SK-N-SH (cell line): ENCODE measurements at regions not wholly inside any gene's neighbourhood (a gene's known extent, or its start where the extent isn't known, plus 50 kb on each side); places are given as distances from the start of the nearest gene placed in this dataset.

Source experiments
- CTCF ChIA-PET: fragments of 300-600, 350-600 bp; formaldehyde crosslinking; extraction: SDS; loops from one replicate; lab custom pipeline; 2021; lab: Yijun Ruan, JAX
- POLR2A ChIA-PET: fragments of 350-600 bp; sonication (Branson Sonifier 250); formaldehyde crosslinking; extraction: SDS; loops from one replicate; lab custom pipeline; 2020; ENCODE audit warnings: antibody characterized with exemption, inconsistent platforms; lab: Yijun Ruan, JAX
- DNase-seq: peaks from one replicate; pipeline ENCODE4 v3.0.0; 2012
- H2AFZ ChIP-seq: fragments of 200-600 bp; sonication (generic); 2 replicates; pipeline ENCODE4 v1.8.1; 2016; ENCODE audit warnings: antibody characterized with exemption, mild to moderate bottlenecking, low read depth
- H3F3A ChIP-seq: fragments of 200-600 bp; sonication (generic); replicated peaks from 2 replicates; pipeline ENCODE3; 2016; ENCODE audit warnings: antibody characterized with exemption, mild to moderate bottlenecking; ENCODE audit not compliant: insufficient read depth
- H3K27ac ChIP-seq, 2 experiments: fragments of 200-500 bp in 1 of 2; fragments of 200-600 bp in 1 of 2; sonication (Bioruptor generic) in 1 of 2; sonication (generic), shearing (Covaris generic) in 1 of 2; 2 replicates each; pipeline versions ENCODE4 v1.5.1 to v1.6.1; 2014 to 2016; ENCODE audit warnings: low read depth in 2 of 2, inconsistent platforms in 1 of 2, low read length in 1 of 2, mild to moderate bottlenecking in 1 of 2, mixed read lengths in 1 of 2
- H3K27me3 ChIP-seq: fragments of 200-600 bp; sonication (generic), shearing (Covaris generic); 2 replicates; pipeline ENCODE4 v1.6.1; 2016; ENCODE audit warnings: mixed run types; ENCODE audit not compliant: insufficient read depth
- H3K36me3 ChIP-seq, 2 experiments: fragments of 200-500 bp in 1 of 2; fragments of 200-600 bp in 1 of 2; sonication (Bioruptor generic) in 1 of 2; sonication (generic) in 1 of 2; replicated peaks in 1 of 2; 2 replicates each; pipeline versions ENCODE3 to v1.5.1; 2014 to 2016; ENCODE audit warnings: low read length in 1 of 2, mild to moderate bottlenecking in 1 of 2; ENCODE audit not compliant: insufficient read depth in 2 of 2, control insufficient read depth in 1 of 2
- H3K4me1 ChIP-seq, 2 experiments: fragments of 200-500 bp in 1 of 2; fragments of 200-600 bp in 1 of 2; sonication (Bioruptor generic) in 1 of 2; sonication (generic), shearing (Covaris generic) in 1 of 2; 2 replicates each; pipeline versions ENCODE4 v1.5.1 to v1.6.1; 2014 to 2016; ENCODE audit warnings: low read depth in 1 of 2, low read length in 1 of 2, mixed run types in 1 of 2; ENCODE audit not compliant: insufficient read depth in 2 of 2, control insufficient read depth in 1 of 2
- H3K4me2 ChIP-seq: fragments of 200-600 bp; sonication (generic), shearing (Covaris generic); 2 replicates; pipeline ENCODE4 v1.6.1; 2017; ENCODE audit warnings: mixed run types
- H3K4me3 ChIP-seq, 2 experiments: fragments of 200-500 bp in 1 of 2; fragments of 200-600 bp in 1 of 2; sonication (Bioruptor generic) in 1 of 2; sonication (generic), shearing (Covaris generic) in 1 of 2; 2 replicates each; pipeline versions ENCODE4 v1.5.1 to v1.8.1; 2014 to 2016; ENCODE audit warnings: low read depth in 2 of 2, inconsistent platforms in 1 of 2, low read length in 1 of 2, mild to moderate bottlenecking in 1 of 2, mixed read lengths in 1 of 2, moderate library complexity in 1 of 2
- H3K79me2 ChIP-seq: fragments of 200-600 bp; sonication (generic); 2 replicates; pipeline ENCODE4 v1.8.1; 2017; ENCODE audit warnings: mild to moderate bottlenecking; ENCODE audit not compliant: insufficient read depth
- H3K9ac ChIP-seq: fragments of 200-600 bp; sonication (generic); 2 replicates; pipeline ENCODE4 v1.6.1; 2017; ENCODE audit warnings: mixed run types
- H3K9me2 ChIP-seq: fragments of 200-600 bp; sonication (generic); 2 replicates; pipeline ENCODE4 v1.6.1; 2017; ENCODE audit warnings: mixed run types
- H3K9me3 ChIP-seq: fragments of 200-600 bp; sonication (generic); 2 replicates; pipeline ENCODE4 v1.6.1; 2017; ENCODE audit warnings: mixed run types, mild to moderate bottlenecking, moderate library complexity
- H4K20me1 ChIP-seq: fragments of 200-600 bp; sonication (generic); 2 replicates; pipeline ENCODE4 v1.6.1; 2017; ENCODE audit warnings: mild to moderate bottlenecking, mixed run types; ENCODE audit not compliant: insufficient read depth
- CHD2 ChIP-seq: fragments of 150-350 bp; IDR thresholded peaks from 2 replicates; pipeline ENCODE4 v1.6.1; 2018; ENCODE audit warnings: low read length; ENCODE audit not compliant: partially characterized antibody
- ELF1 ChIP-seq: IDR thresholded peaks from 2 replicates; pipeline ENCODE4 v1.4.0; 2012
- FOSL2 ChIP-seq: IDR thresholded peaks from 2 replicates; pipeline ENCODE4 v1.4.0; 2012; ENCODE audit warnings: low read depth, mild to moderate bottlenecking, moderate library complexity, borderline replicate concordance
- FOXJ3 ChIP-seq: sonication (generic); formaldehyde crosslinking; IDR thresholded peaks from 2 replicates; pipeline ENCODE4 v1.5.1; 2020; ENCODE audit warnings: mild to moderate bottlenecking, missing genetic modification reagents
- GABPA ChIP-seq: IDR thresholded peaks from 2 replicates; pipeline ENCODE4 v1.4.0; 2012; ENCODE audit warnings: low read depth, mild to moderate bottlenecking
- IRF3 ChIP-seq: fragments of 150-350 bp; IDR thresholded peaks from 2 replicates; pipeline ENCODE4 v1.6.1; 2016; ENCODE audit warnings: mild to moderate bottlenecking, low read depth, low read length
- MAX ChIP-seq: IDR thresholded peaks from 2 replicates; pipeline ENCODE4 v1.4.0; 2012; ENCODE audit warnings: low read depth
- MEF2A ChIP-seq: IDR thresholded peaks from 2 replicates; pipeline ENCODE4 v1.4.0; 2012; ENCODE audit warnings: low read depth, borderline replicate concordance
- MXI1 ChIP-seq: IDR thresholded peaks from 2 replicates; pipeline ENCODE4 v1.6.1; 2012; ENCODE audit warnings: mild to moderate bottlenecking, low read depth, low read length, improper control_type of control experiment
- PBX3 ChIP-seq: IDR thresholded peaks from 2 replicates; pipeline ENCODE4; 2012
- SIN3A ChIP-seq: IDR thresholded peaks from 2 replicates; pipeline ENCODE4 v1.6.1; 2012; ENCODE audit warnings: low read depth, mild to moderate bottlenecking, low read length, moderate library complexity, borderline replicate concordance
- TAF1 ChIP-seq: IDR thresholded peaks from 2 replicates; pipeline ENCODE4 v1.6.1; 2012; ENCODE audit warnings: low read depth, mild to moderate bottlenecking, low read length, moderate library complexity, borderline replicate concordance
- TCF12 ChIP-seq: IDR thresholded peaks from 2 replicates; pipeline ENCODE4 v1.4.0; 2012
- ZBTB33 ChIP-seq: IDR thresholded peaks from 2 replicates; pipeline ENCODE4 v1.4.0; 2012; ENCODE audit warnings: low read depth, borderline replicate concordance
- WGBS: methylation state at CpG from one replicate; pipeline ENCODE4 v1.1.6; 2017; ENCODE audit warnings: low lambda C conversion rate; 5-methylcytosine and 5-hydroxymethylcytosine counted together
- TF ChIP-seq, protein P1 (sequence below): fragments of 200-600 bp; sonication (generic); IDR thresholded peaks from 2 replicates; pipeline ENCODE4 v1.6.1; 2017; ENCODE audit warnings: antibody characterized with exemption, mild to moderate bottlenecking, moderate library complexity

- Histone ChIP-seq H3K4me3 (no peak overlapping the region), H3K27me3 (no peaks in the 10 kb centered on the region), H2AFZ (no peak overlapping the region), H4K20me1 (no peaks in the 10 kb centered on the region), H3K4me1 (no peaks in the 10 kb centered on the region; a peak in 1 of 4 replicates), H3K27ac (no peak overlapping the region), H3K9ac (no peak overlapping the region), H3K9me2 (no peaks in the 10 kb centered on the region; the same call in 1 of the 2 replicates), H3K9me3 (peaks cover 9% of the 10 kb centered on the region), H3F3A (no peaks in the 10 kb centered on the region), H3K4me2 (no peak overlapping the region), H3K36me3 (no peaks in the 10 kb centered on the region), H3K79me2 (no peaks in the 10 kb centered on the region)
- no peak for DNase-seq
- 20% methylated on average over 1 of the region's 1 CpG for WGBS
- POLR2A ChIA-PET: no interaction called here
- CTCF ChIA-PET: no interaction called here
- TF ChIP-seq MEF2A (no peak), IRF3 (no peak), PBX3 (no peak), FOSL2 (no peak), SIN3A (no peak), FOXJ3 (no peak), GABPA (no peak)
- TF ChIP-seq, protein P1, sequence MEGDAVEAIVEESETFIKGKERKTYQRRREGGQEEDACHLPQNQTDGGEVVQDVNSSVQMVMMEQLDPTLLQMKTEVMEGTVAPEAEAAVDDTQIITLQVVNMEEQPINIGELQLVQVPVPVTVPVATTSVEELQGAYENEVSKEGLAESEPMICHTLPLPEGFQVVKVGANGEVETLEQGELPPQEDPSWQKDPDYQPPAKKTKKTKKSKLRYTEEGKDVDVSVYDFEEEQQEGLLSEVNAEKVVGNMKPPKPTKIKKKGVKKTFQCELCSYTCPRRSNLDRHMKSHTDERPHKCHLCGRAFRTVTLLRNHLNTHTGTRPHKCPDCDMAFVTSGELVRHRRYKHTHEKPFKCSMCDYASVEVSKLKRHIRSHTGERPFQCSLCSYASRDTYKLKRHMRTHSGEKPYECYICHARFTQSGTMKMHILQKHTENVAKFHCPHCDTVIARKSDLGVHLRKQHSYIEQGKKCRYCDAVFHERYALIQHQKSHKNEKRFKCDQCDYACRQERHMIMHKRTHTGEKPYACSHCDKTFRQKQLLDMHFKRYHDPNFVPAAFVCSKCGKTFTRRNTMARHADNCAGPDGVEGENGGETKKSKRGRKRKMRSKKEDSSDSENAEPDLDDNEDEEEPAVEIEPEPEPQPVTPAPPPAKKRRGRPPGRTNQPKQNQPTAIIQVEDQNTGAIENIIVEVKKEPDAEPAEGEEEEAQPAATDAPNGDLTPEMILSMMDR: no peak
Observed at GRCh38 chr7:52064493-52064892, 747.9 kb upstream of the COBL start.

DNA sequence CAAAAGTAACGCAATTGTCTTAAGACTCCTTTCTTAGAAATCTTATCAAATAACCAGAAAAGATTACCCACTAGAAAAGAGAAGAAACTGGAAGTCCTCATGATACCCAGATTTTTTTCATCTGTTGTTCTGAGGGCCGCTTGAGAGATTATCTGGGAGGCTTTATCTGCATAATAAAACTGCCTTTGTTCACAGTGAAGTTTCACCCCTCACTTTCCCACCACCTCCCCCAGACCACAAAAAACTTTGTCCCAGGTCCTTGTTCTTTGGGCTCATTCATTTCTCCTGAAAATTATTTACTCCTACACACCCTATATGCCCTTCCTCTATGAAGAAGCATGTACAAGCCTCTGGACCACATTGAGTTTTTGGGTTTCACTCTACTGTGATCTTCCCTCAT lies 745.1 kb upstream of the COBL start:
- no peak overlapping the region for H2AFZ ChIP-seq
- H3K27me3 ChIP-seq: no peaks in the 10 kb centered on the region
- CTCF ChIA-PET: no interaction called here

More for the DNA sequence above, 745.1 kb upstream of the COBL start:
- DNase-seq: no peak
- Histone ChIP-seq H3K9ac (no peak overlapping the region), H3K9me2 (no peaks in the 10 kb centered on the region; the same call in 1 of the 2 replicates), H3K9me3 (peaks cover 9% of the 10 kb centered on the region), H3K79me2 (no peaks in the 10 kb centered on the region), H3K4me3 (no peak overlapping the region), H3K27ac (no peak overlapping the region), H3F3A (no peaks in the 10 kb centered on the region), H4K20me1 (no peaks in the 10 kb centered on the region), H3K36me3 (no peaks in the 10 kb centered on the region), H3K4me1 (no peaks in the 10 kb centered on the region), H3K4me2 (no peak overlapping the region)
- TF ChIP-seq TAF1: no peak
- no peak for TF ChIP-seq TCF12
- no peak for TF ChIP-seq PBX3
- TF ChIP-seq MXI1: no peak
- no peak for TF ChIP-seq ELF1
- no peak for TF ChIP-seq ZBTB33
- TF ChIP-seq CHD2: no peak
- no peak for TF ChIP-seq MAX
- TF ChIP-seq IRF3: no peak
- WGBS: 35% methylated on average over 2 of the region's 2 CpGs
- POLR2A ChIA-PET: no interaction called here
